ENCODE measurements at regions not wholly inside any gene's neighbourhood (a gene's known extent, or its start where the extent isn't known, plus 50 kb on each side); places are given as distances from the start of the nearest gene placed in this dataset.
"Not testable (repeated sequence)": the region's sequence is repeated elsewhere in the genome, so short reads cannot be mapped to it uniquely, and the experiment has no call there.

- no peak for DNase-seq
- H3K36me3 Mint-ChIP-seq: peaks cover 0 to 2% (median 0%) of the 10 kb centered on the region in 3 donors
- POLR2A ChIA-PET: no interaction called here
- no peaks in the 10 kb centered on the region for H3K36me3 ChIP-seq (ENCODE audit: insufficient read depth, low read length)
- H3K27me3 ChIP-seq (ENCODE audit: insufficient read depth, low read length, poor library complexity, severe bottlenecking): no peaks in the 10 kb centered on the region
- H3K27ac ChIP-seq (ENCODE audit: low read depth, low read length): no peak overlapping the region
- H3K4me3 ChIP-seq (ENCODE audit: low read length): no peak overlapping the region
- no peaks in the 10 kb centered on the region for H3K4me1 ChIP-seq (ENCODE audit: insufficient read depth, low read length)
- no peak overlapping the region for H3K27ac Mint-ChIP-seq
- no peak overlapping the region for H3K4me3 Mint-ChIP-seq
- H3K27me3 Mint-ChIP-seq: no peaks in the 10 kb centered on the region
- H3K4me1 Mint-ChIP-seq: no peaks in the 10 kb centered on the region
- peaks cover 12 to 25% (median 18%) of the 10 kb centered on the region in 5 donors for H3K9me3 Mint-ChIP-seq
- no peaks in the 10 kb centered on the region for H3K9me3 ChIP-seq (ENCODE audit: low read length)
- CTCF ChIA-PET: no interaction called here
These were observed 650.7 kb upstream of the GRID2 start for GRCh38 chr4:91653067-91653466.

GRCh38 chr4:91681091-91681490, 622.7 kb upstream of the GRID2 start:
- H3K4me1 ChIP-seq (ENCODE audit: insufficient read depth, low read length): no peaks in the 10 kb centered on the region
- H3K36me3 ChIP-seq (ENCODE audit: insufficient read depth, low read length): no peaks in the 10 kb centered on the region
- peaks cover 0 to 2% (median 0%) of the 10 kb centered on the region in 3 donors for H3K36me3 Mint-ChIP-seq
- no peaks in the 10 kb centered on the region for H3K27me3 ChIP-seq (ENCODE audit: insufficient read depth, low read length, poor library complexity, severe bottlenecking)
- no peak overlapping the region for H3K4me3 Mint-ChIP-seq
- H3K4me1 Mint-ChIP-seq: no peaks in the 10 kb centered on the region
- ChIA-PET POLR2A (no interaction called here), CTCF (no interaction called here)
- peaks cover 0 to 13% (median 11%) of the 10 kb centered on the region in 5 donors for H3K9me3 Mint-ChIP-seq
- H3K27me3 Mint-ChIP-seq: no peaks in the 10 kb centered on the region
- no peaks in the 10 kb centered on the region for H3K9me3 ChIP-seq (ENCODE audit: low read length)
- no peak overlapping the region for H3K27ac ChIP-seq (ENCODE audit: low read depth, low read length)
- DNase-seq: no peak
- no peak overlapping the region for H3K4me3 ChIP-seq (ENCODE audit: low read length)
- H3K27ac Mint-ChIP-seq: no peak overlapping the region

DNA sequence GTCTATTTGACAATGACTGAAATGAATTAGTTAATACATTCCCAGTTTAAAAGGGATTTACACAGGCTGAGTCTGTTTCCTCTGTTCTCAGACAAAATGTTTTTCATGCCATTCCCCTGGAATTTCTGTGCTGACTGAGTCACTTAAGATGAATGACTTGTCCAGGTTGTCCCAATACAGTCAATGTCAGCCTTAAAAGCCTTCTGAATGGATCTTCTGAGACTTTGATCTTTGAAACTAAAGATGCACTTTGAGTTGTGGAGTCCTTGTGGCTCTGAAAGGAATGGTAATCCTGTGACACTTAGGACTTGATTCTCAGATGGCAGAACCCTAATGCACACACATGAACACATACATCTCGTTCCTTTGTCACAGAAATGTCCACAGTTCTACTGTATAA, 622.2 kb upstream of the GRID2 start:
- H3K27me3 ChIP-seq (ENCODE audit: insufficient read depth, low read length, poor library complexity, severe bottlenecking): no peaks in the 10 kb centered on the region
- H3K27me3 Mint-ChIP-seq: no peaks in the 10 kb centered on the region
- no peaks in the 10 kb centered on the region for H3K9me3 ChIP-seq (ENCODE audit: low read length)
- no peak for DNase-seq
- H3K36me3 ChIP-seq (ENCODE audit: insufficient read depth, low read length): no peaks in the 10 kb centered on the region
- POLR2A ChIA-PET: no interaction called here
- peaks cover 0 to 13% (median 8%) of the 10 kb centered on the region in 5 donors for H3K9me3 Mint-ChIP-seq
- no peak overlapping the region for H3K4me3 Mint-ChIP-seq
- H3K27ac Mint-ChIP-seq: no peak overlapping the region
- H3K4me3 ChIP-seq (ENCODE audit: low read length): no peak overlapping the region
- H3K4me1 Mint-ChIP-seq: no peaks in the 10 kb centered on the region
- CTCF ChIA-PET: no interaction called here
- no peaks in the 10 kb centered on the region for H3K4me1 ChIP-seq (ENCODE audit: insufficient read depth, low read length)
- peaks cover 0 to 2% (median 0%) of the 10 kb centered on the region in 3 donors for H3K36me3 Mint-ChIP-seq
- H3K27ac ChIP-seq (ENCODE audit: low read depth, low read length): no peak overlapping the region

DNA sequence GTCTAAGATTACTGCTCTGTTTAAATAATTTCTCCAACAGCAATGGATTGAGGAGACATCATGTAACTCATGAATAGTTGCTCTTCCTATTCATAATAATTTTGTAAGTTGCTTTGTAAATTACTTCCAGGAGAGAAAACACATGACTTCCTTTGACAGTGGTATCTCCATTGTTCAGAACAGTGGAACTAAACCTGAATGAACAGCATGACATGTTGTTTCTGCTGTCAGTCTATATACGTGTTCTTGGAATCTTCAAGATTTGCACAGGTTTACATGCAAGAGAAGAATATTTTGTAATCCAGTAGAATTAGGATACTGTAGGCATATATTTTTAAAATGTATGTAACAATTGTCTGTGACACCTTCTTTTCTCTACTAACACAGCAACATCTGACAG, 618.8 kb upstream of the GRID2 start:
- Mint-ChIP-seq H3K4me1 (no peaks in the 10 kb centered on the region), H3K9me3 (peaks cover 0 to 22% (median 8%) of the 10 kb centered on the region in 5 donors), H3K36me3 (no peaks in the 10 kb centered on the region), H3K4me3 (no peak overlapping the region), H3K27ac (no peak overlapping the region), H3K27me3 (no peaks in the 10 kb centered on the region)
- Histone ChIP-seq H3K36me3 (ENCODE audit: insufficient read depth, low read length) (no peaks in the 10 kb centered on the region), H3K4me1 (ENCODE audit: insufficient read depth, low read length) (no peaks in the 10 kb centered on the region), H3K27me3 (ENCODE audit: insufficient read depth, low read length, poor library complexity, severe bottlenecking) (no peaks in the 10 kb centered on the region), H3K9me3 (ENCODE audit: low read length) (no peaks in the 10 kb centered on the region), H3K27ac (ENCODE audit: low read depth, low read length) (no peak overlapping the region), H3K4me3 (ENCODE audit: low read length) (no peak overlapping the region)
- CTCF ChIA-PET: no interaction called here
- POLR2A ChIA-PET: no interaction called here
- DNase-seq: no peak

GRCh38 chr4:91688413-91688812, 615.4 kb upstream of the GRID2 start:
- no peaks in the 10 kb centered on the region for H3K27me3 ChIP-seq (ENCODE audit: insufficient read depth, low read length, poor library complexity, severe bottlenecking)
- no peaks in the 10 kb centered on the region for H3K4me1 Mint-ChIP-seq
- H3K27me3 Mint-ChIP-seq: no peaks in the 10 kb centered on the region
- no peak overlapping the region for H3K4me3 Mint-ChIP-seq
- DNase-seq: no peak
- H3K36me3 ChIP-seq (ENCODE audit: insufficient read depth, low read length): no peaks in the 10 kb centered on the region
- no peak overlapping the region for H3K4me3 ChIP-seq (ENCODE audit: low read length)
- ChIA-PET POLR2A (no interaction called here), CTCF (no interaction called here)
- no peaks in the 10 kb centered on the region for H3K4me1 ChIP-seq (ENCODE audit: insufficient read depth, low read length)
- no peaks in the 10 kb centered on the region for H3K36me3 Mint-ChIP-seq
- peaks cover 2 to 43% (median 18%) of the 10 kb centered on the region in 5 donors for H3K9me3 Mint-ChIP-seq
- H3K27ac Mint-ChIP-seq: no peak overlapping the region
- H3K27ac ChIP-seq (ENCODE audit: low read depth, low read length): no peak overlapping the region
- no peaks in the 10 kb centered on the region for H3K9me3 ChIP-seq (ENCODE audit: low read length)

- POLR2A ChIA-PET; H3K36me3 Mint-ChIP-seq; H3K4me3 ChIP-seq (ENCODE audit: low read length); H3K4me3 Mint-ChIP-seq; H3K36me3 ChIP-seq (ENCODE audit: insufficient read depth, low read length); H3K27ac Mint-ChIP-seq; H3K27me3 Mint-ChIP-seq; CTCF ChIA-PET; H3K9me3 ChIP-seq (ENCODE audit: low read length); DNase-seq; H3K27me3 ChIP-seq (ENCODE audit: insufficient read depth, low read length, poor library complexity, severe bottlenecking); H3K4me1 ChIP-seq (ENCODE audit: insufficient read depth, low read length); H3K4me1 Mint-ChIP-seq; H3K27ac ChIP-seq (ENCODE audit: low read depth, low read length): not testable (repeated sequence)
- peaks cover 2 to 35% (median 16%) of the 10 kb centered on the region in 5 donors for H3K9me3 Mint-ChIP-seq
These were observed 604.1 kb upstream of the GRID2 start for GRCh38 chr4:91699691-91700090.

- ChIA-PET POLR2A (no interaction called here), CTCF (no interaction called here)
- Histone ChIP-seq H3K27ac (ENCODE audit: low read depth, low read length) (no peak overlapping the region), H3K27me3 (ENCODE audit: insufficient read depth, low read length, poor library complexity, severe bottlenecking) (no peaks in the 10 kb centered on the region), H3K4me3 (ENCODE audit: low read length) (no peak overlapping the region), H3K4me1 (ENCODE audit: insufficient read depth, low read length) (no peaks in the 10 kb centered on the region), H3K9me3 (ENCODE audit: low read length) (no peaks in the 10 kb centered on the region), H3K36me3 (ENCODE audit: insufficient read depth, low read length) (no peaks in the 10 kb centered on the region)
- no peaks in the 10 kb centered on the region for H3K4me1 Mint-ChIP-seq
- H3K36me3 Mint-ChIP-seq: no peaks in the 10 kb centered on the region
- no peak for DNase-seq
- H3K9me3 Mint-ChIP-seq: peaks cover 0 to 19% (median 6%) of the 10 kb centered on the region in 5 donors
- H3K27ac Mint-ChIP-seq: no peak overlapping the region
- no peaks in the 10 kb centered on the region for H3K27me3 Mint-ChIP-seq
- H3K4me3 Mint-ChIP-seq: no peak overlapping the region
These were observed 573.9 kb upstream of the GRID2 start for GRCh38 chr4:91729851-91730250.

- ChIA-PET CTCF (no interaction called here), POLR2A (no interaction called here)
- H3K36me3 Mint-ChIP-seq: no peaks in the 10 kb centered on the region
- no peaks in the 10 kb centered on the region for H3K4me1 ChIP-seq (ENCODE audit: insufficient read depth, low read length)
- H3K27ac ChIP-seq (ENCODE audit: low read depth, low read length): no peak overlapping the region
- H3K9me3 ChIP-seq (ENCODE audit: low read length): no peaks in the 10 kb centered on the region
- H3K36me3 ChIP-seq (ENCODE audit: insufficient read depth, low read length): no peaks in the 10 kb centered on the region
- no peaks in the 10 kb centered on the region for H3K4me1 Mint-ChIP-seq
- H3K27me3 ChIP-seq (ENCODE audit: insufficient read depth, low read length, poor library complexity, severe bottlenecking): no peaks in the 10 kb centered on the region
- no peak overlapping the region for H3K4me3 Mint-ChIP-seq
- H3K27me3 Mint-ChIP-seq: no peaks in the 10 kb centered on the region
- no peak overlapping the region for H3K4me3 ChIP-seq (ENCODE audit: low read length)
- no peak for DNase-seq
- peaks cover 0 to 26% (median 7%) of the 10 kb centered on the region in 5 donors for H3K9me3 Mint-ChIP-seq
- H3K27ac Mint-ChIP-seq: no peak overlapping the region
These were observed 569.1 kb upstream of the GRID2 start for GRCh38 chr4:91734682-91735081.

- H3K4me3 Mint-ChIP-seq: not testable (repeated sequence)
These were observed 564.9 kb upstream of the GRID2 start for GRCh38 chr4:91738831-91739230.

More at GRCh38 chr4:91738831-91739230, 564.9 kb upstream of the GRID2 start:
- H3K27ac ChIP-seq (ENCODE audit: low read depth, low read length); H3K4me1 ChIP-seq (ENCODE audit: insufficient read depth, low read length); H3K27me3 ChIP-seq (ENCODE audit: insufficient read depth, low read length, poor library complexity, severe bottlenecking); H3K27ac Mint-ChIP-seq; H3K27me3 Mint-ChIP-seq; H3K4me1 Mint-ChIP-seq; H3K4me3 ChIP-seq (ENCODE audit: low read length); DNase-seq; CTCF ChIA-PET; H3K36me3 ChIP-seq (ENCODE audit: insufficient read depth, low read length); POLR2A ChIA-PET; H3K36me3 Mint-ChIP-seq; H3K9me3 ChIP-seq (ENCODE audit: low read length): not testable (repeated sequence)
- H3K9me3 Mint-ChIP-seq: peaks cover 1 to 25% (median 7%) of the 10 kb centered on the region in 5 donors

All from CD8-positive, alpha-beta memory T cell (primary cell).